Inflammatory macrophage treated with lipopolysaccharide for 4 hours (primary cell): ENCODE measurements at regions not wholly inside any gene's neighbourhood (a gene's known extent, or its start where the extent isn't known, plus 50 kb on each side); places are given as distances from the start of the nearest gene placed in this dataset.
"Not testable (repeated sequence)": the region's sequence is repeated elsewhere in the genome, so short reads cannot be mapped to it uniquely, and the experiment has no call there.

ENCODE experiments used
- DNase-seq: peaks from one replicate; pipeline ENCODE4 v3.0.0-alpha.2; 2020

DNA sequence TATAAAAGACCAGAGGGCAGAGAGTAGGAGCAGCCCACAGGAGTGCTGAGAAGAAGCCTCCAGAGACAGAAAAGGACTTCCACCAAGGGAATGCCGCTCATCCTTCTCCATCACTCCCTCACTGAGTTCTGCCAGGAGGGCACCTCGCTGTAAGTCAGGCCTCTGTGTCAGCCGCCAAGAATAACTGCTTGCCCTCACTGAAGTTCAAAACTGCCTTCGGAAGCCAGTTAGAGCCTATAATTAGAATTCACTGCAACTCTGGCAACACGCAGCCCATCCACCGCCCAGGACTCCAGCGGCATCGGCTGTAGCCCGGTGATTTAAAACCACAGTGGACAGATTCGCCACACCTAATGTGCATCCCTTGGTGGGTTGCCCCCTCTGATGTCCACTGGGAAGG, 281.8 kb upstream of the ZNF507 start:
- no peak for DNase-seq

DNA sequence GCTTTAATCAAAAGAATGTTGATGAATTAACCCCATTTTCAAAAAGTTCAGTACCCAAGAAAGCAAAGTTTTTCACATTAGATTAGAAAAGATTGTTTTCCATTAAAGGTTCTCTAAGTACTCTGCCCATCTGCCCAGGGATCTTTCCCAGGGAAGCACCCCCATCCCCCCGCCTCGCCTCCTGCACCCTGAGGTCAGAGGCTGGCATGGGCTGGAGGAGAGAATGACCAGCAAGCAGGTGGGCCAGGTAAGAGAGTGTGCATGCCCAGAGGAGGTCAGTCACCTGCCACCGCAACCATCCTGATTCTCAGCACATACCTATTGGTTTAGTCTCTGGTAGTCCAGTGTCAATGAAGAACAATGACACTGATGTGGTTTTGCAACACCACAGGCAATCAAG, 279.4 kb upstream of the ZNF507 start:
- no peak for DNase-seq

DNA sequence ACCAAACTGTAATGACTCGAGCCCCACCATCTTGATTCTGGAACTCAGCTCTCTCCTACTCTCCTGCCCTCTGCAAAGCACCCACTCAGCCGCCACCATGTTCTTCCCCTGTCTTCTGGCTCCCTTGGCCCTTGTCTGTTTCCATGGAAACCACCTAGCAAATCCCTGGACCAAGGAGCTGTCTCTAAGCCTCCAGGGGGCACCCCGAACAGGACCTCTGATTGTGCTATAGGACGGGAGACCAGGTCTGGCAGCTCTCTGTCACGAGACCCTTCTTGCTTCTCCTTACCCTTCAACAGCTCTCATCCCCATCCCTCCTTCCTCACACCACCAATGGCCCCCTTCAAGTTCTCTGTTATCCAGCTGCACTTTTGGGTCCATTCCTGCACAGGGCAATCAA, 277.7 kb upstream of the ZNF507 start:
- no peak for DNase-seq

DNA sequence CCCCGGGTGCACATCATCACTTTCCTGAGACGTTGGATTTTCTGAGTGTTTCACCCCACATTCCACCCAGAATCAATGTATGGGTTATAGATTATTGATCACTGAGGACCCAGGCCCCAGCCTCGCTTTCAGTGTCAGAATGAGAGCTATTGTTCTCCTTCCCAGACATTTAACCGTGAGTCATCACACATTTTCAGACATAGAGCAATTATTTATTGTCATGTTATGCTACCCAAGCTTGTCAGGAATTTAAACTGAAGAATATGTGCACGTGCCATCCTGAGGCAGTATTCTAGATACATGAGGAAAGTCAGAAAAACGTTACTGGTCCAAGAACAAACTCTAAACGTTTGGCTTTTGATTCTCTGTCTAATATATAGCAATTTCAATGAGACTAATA, 276.6 kb upstream of the ZNF507 start:
- no peak for DNase-seq

DNA sequence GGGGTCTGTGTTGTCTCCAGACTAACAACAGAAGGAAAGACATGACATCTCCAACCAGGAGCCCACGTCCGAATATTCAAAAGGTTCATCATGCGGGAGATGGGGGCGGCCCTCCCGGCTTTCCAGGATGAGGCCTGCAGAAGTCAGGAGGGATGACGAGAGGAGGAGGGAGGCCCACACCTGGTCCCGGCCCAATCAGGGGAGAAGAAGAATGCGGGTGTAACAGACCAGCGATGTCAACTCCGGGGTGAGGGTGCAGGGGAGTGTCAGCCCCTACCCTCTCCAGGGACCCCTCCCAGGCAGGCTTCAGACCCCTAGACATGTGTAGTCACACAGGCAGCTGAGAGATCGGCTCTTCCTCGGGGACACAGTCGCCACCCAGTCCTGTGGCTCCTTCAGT, 275.3 kb upstream of the ZNF507 start:
- no peak for DNase-seq

DNA sequence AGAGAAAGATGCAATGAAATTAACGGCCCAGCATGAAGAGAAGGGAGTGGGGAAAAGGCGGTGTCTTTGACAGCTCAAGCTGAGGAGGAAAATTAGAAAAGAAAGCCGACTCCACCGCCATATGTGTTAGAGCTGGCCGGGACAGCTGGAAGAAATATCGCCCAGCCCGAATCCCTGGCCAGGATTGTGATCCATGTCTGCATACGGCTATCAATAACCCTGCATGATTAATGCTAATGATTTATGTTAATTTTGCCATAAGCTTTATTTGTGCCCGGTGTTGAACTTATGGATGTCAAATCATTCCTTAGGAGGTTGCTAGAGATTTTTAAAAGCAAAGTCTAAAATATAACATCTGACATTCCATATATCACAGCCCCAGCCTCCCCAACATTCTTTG, 263.4 kb upstream of the ZNF507 start:
- no peak for DNase-seq

DNA sequence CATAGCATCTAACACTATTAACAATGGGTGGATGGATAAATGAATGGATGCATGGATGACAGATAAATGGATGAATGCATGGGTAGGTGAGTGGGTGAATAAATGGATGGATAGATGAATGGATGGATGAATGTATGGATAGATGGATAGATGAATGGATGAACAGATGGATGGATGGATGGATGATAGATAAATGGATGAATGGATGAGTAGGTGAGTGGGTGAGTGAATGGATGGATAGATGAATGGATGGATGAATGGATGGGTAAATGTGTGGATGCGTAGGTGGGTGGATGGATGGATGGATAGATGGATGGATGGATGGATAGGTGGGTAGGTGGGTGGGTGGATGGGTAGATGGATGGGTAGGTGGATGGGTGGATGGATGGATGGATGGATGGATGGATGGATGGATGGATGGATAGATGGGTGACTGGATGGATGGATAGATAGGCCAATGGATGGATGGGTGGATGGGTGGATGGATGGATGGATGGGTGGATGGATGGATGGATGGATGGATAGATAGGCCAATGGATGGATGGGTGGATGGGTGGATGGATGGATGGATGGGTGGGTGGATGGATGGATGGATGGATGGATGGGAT, 260.6 kb upstream of the ZNF507 start:
- DNase-seq: not testable (repeated sequence)

DNA sequence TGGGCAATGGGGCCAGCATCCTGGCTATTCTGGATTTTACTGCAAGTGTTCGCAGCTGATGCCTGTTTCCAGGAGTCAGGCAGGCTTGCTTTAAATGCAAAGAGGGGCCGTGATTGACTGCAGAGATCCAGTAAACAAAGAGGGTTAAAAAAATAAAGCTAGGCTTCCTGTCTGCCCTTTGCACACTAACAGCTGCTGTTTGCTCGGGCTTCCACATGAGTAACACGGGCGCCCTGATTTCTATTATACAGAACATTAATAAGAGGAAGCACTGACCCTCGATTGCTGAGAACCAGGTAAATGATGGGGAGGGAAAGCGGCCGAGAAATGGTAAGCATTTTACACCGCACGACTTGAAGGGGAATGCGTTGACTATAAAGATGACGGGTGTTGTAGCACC, 254.2 kb upstream of the ZNF507 start:
- no peak for DNase-seq

DNA sequence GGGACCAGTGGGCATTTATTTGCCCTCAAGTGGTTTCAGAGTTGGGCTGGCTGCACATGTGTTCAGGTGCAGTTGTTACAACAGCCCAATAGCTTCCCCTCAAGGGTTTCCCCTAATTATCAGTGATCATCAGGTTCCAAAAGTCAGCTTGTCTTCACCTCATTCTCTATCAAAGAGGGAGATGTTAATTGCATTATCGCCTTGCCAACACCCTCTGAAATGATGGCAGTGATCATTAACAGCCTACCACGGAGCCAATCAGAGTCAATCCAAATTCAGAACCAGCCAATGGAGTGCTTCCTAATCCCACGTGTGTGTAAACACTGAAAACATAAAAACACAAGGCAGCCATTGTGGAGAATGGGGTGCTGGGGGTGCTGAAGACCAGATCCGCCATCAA, 248.4 kb upstream of the ZNF507 start:
- no peak for DNase-seq

DNA sequence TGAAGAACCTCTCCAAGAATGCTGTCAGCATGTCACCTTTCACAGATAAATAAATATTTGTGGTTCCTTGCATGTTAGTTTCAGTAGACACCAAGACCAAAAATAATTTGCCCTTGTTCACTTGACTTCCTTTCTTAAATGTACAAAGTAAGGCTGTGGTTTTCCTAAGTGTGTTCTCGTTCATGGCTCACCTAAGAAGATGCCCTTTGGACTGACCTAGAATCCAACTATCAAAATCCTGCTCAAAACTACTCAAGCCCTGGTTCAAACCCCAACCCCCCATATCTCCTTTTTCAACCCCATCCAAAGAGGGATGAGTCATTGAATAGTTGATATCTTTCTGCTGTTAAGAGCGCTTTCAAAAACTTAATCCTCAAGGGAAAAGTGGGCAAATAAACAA, 247.8 kb upstream of the ZNF507 start:
- DNase-seq: no peak

DNA sequence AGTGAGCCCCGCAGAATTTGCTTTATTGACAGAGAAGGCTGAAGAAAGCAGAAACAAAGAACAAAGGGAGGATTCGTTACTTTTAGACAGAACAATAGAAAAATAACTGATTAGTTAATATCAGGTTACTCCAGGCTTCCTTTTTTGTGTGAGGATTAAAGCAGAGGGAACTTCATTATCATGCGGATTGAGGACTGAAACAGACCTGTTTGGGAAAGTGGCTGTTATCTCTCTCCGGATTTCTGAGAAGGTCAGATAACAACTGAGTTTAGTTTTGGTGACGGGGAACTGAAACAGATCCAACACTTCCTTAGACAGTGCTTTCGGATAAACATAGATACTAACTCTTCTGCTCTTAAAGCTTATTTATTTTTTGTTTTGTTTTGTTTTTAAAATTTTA, 246.4 kb upstream of the ZNF507 start:
- DNase-seq: no peak

DNA sequence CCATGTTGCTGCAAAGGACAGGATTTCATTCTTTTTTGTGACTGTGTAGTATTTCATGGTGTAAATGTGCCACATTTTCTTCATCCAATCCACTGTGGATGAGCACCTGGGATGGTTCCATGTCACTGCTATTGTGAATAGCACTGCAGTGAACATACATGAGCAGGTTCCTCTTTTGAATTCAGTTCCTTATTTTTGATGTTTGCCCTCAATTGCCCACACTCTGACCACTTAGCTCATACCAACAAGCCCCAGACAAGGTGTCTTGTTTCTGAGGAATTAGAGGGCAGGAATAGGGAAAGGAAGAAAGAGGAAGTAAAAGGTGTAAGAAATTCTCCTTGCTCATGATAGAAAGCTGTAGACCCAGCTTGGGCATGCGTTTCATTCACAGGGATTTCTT, 244.2 kb upstream of the ZNF507 start:
- no peak for DNase-seq

DNA sequence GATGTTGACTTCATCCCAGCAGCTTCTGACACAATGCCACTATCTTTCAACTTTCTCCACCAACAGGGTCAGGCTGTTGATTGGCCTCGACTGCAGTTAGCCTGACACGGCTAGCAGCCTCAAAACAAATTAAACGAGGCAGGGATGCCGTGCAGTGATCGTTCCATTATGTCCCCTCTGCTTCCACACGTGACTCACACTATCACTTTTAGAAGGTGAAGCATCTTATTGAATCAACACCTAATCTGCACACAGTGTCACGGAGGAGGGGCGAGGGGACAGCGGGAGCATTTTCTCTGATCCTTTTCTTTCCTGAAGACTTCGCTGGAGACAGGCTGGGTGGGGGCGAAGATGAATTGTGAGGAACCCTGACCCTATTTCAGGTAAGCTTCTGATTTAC, 241.9 kb upstream of the ZNF507 start:
- DNase-seq: no peak

DNA sequence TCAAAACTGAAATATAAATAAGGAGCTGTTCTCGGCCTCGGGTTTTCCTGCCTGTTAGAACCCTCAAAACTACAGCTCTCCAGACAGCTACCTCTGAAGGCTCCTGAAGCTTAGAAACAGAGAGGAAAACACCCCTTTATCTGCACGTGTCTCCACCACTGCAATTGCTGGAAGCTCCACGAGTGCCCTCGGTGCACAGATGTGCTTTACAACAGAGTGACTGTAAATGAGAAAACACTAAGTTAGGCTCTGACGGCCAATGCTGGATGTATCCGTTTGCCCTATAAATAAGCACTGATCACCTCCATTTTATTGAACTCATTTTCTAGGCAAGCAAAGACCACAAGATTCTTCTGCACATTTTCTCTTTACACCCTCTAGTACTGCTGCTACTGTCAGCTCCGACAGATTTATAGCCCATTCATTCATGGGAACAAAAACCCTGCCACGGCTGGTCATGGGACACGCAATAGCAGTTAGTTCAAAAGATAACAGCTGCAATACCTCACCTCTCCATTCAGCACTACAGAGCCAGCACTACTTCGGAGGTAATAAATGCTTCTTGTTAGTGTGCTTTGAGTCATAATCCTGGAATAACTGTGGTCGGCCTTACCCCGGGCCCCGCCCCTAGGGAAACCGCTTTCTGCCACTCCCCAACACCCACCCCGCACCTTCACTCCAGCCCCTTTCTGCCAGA, 241.1 kb upstream of the ZNF507 start:
- no peak for DNase-seq

DNA sequence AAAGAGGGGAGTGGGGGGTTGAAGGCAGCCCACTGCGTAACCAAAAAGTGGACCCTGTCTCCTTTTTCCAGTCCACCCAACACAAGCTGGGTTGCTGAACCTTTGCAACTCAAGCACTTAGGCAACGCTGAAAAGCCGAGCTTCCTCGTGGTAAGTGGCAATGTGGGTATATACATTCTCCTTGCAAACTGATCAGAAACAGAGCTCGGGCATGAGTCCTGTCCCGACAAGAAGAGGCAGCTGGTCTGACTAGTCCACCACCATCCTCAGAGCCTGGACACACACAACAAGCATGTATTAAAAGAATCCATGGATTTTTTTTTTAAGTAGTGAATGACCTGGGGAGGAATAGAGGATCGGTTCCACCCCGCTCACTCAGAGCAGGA, 240.6 kb upstream of the ZNF507 start:
- DNase-seq: no peak

DNA sequence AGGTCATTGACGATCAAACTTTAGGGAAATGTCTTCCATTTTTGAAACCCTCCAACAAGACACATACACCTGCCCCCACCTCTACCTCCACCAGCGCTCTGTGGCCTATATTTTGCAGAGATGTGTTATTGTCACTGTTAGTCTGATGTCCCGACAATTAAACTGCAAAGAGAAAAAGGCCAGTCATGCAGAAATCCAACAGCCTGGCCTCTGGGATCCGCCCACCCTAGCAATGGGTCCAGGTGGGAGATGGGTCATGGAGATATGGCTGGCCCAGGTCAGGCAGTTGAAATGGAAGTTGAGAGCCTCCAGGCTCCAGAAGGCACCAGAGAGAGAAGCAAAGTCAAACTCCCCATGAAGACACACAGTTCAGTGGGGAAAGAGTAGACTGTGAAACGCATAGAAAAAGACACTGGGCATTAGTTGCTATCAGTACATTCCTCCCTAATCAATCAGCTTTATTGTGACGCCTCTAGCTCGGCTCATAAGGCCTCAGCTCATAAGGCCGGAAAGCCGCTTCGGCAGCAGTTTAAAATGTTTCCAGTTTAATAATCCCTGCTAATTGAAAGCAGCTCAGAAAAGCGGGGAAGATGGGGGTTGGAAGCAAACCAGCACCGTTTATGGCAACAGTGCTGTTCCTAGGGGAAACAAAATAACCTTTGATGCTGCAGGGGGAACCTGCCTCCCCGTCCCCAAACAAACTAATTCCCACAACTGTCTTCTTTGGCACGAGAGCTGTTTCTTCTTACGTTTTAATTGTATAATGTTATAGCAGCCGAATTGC, 239.7 kb upstream of the ZNF507 start:
- DNase-seq: no peak

DNA sequence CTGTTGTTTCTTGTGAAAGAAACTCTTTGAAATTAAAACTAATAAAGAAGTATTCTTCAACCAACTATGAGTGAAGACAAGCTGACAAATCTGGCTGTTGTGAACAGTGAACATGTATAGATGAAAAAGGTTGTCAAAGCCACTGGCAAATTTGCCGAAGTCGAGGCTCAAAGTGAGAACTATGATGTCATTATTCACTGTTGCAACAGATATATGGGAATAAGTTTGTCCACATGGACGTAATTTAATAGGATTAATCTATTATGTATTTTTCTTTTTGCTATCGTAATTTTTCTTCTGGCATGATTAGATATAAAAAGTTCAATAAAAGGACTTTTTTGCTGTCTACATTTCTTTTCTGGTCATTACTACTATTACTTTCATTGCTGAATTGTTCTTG, 223.2 kb upstream of the ZNF507 start:
- DNase-seq: no peak

DNA sequence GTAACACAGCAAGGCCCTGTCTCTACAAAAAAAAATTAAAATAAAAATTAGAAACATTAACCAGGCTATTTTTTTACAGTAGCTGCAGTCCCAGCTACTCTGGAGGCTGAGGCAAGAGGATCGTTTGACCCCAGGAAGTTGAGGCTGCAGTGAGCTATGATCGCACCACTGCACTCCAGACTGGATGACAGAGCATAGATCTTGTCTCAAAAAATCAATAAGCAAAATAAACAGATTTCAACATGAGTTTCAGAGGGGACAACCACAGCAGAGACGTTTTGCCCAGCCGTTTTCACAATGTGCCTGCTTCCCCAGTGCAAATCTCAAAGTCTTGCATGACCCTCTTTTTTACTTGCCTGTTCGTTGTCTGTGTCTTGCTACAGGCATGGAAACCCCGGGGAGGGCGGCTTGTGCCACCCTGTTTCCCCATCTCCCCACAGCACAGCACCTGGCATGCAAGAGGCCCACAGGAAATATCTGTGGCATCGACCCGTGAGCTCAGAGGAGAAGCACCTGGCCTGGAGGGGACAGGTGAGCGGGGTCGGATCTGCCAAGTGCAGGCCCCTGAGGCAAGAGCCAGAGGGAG, 222.0 kb upstream of the ZNF507 start:
- no peak for DNase-seq

DNA sequence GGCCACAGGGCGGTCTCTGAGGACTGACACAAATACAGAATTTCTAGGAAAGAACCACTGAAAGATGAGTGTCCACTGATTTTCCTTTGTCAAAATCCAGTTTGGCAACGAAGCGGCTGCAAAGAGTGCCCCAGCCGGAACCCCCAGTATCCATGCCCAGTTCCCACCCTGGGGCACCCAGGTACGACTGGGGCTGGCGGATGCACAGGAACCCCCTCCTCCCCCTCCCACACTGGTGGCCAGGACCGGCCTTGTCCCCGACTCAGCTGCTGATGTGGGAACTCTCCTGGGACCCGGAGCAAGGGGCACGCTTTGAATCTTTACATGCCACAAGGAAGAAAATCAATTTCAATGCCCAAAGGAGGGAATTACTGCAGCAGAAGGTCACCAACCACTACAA, 220.8 kb upstream of the ZNF507 start:
- no peak for DNase-seq

DNA sequence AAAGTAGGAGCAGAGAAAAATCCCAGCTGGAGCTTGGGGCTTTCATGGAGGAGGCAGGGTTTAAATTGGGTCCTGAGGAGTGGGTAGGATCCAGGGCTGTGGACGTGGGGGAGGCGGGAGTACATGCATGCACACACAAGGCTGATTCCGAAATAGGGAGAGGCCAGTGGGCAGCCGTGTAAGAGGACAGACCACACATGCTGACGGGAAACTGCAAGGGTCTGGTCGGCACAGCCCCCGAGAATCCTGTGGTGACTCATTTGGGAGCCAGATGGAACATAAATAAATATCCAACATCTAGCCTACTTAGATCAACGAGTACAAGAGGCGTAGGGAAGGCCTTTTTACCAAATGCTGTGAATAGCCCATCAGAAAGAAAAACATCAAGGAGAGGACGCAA, 216.3 kb upstream of the ZNF507 start:
- DNase-seq: no peak

DNA sequence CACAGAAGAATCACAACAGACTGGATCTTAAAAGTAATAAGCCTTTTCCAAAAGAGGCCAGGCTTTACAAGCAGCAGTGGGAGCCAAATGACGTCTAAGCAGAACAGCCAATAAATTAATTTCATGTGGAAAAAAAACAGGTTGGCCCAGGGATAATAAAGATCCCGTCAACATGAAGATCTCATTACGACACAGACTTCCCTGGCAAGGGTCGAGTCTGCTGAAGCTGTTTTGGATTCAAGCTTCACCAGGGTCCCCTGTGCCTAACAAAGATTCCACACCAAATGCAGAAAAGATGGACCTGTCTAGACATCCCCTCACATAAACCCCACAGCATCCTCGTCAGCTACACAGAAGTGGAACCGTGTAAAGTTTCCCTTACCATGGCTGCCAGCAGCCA, 215.1 kb upstream of the ZNF507 start:
- DNase-seq: no peak

DNA sequence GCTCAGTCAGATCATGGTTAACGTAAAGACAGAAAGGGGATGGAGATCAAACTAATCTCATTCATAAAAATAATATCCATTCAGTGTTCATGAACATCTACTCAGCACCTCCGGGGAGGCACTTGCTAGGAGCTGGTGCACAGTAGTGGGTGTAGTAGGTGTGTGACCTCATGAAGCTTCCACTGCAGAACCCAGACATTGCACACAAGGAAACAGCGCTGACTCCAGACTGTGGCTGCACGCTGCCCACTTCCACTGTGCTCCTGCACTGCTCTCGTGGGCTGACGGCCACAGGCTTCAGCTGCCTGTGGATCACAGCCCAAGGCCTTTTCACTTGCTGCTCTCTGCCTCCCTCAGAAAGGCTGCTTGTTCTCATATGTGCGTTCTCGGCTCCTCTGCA, 214.4 kb upstream of the ZNF507 start:
- no peak for DNase-seq

DNA sequence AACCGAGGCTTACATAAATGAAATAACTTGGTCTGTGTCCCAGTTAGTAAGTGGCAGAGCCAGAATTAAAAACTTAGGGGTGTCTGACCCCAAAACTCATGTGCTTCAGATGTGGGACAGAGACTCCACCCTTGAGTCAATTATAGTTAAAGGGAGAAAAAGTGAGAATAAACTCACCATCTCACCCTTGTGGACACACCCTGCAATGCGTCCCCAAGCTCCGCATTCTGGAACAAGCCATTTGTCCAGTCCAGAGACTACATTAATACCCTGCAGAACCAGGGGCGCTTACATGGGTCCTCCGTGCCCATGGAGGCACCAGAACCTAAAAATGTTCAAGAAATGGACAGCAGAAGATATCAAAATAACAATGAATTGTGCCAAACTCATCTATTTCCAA, 207.0 kb upstream of the ZNF507 start:
- DNase-seq: no peak

DNA sequence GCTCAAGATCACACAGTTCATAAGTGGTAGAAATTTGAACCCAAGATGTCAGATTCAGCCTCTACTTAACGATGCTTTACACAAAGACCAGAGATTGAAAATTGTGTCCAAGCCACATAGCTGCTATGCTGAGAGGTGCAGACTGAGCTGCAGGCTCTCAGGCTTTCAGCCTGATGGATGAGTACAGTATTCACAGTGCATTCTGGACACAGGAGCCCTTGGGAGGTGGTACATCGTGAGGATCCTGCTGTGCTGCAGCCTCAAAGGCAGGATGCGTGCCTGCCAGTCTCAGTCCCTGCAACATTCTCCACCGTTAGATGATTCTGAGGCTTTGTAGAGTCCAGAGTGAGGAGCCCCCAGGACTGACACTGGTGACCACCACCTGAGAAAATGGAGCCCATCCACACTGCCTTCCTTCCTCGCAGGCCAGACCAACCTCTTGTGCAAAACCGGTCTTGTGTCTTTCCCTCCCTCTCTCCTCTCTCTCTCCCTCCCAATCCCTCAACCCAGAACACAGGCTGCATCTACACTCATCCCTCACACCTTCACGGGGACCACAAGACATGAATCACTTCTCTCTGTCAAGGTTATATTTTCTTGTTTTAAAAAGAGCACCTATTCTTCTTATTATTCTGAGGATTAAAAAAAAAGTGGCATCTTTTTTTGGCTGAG, 203.4 kb upstream of the ZNF507 start:
- DNase-seq: no peak
